ENCODE measurements at regions not wholly inside any gene's neighbourhood (a gene's known extent, or its start where the extent isn't known, plus 50 kb on each side); places are given as distances from the start of the nearest gene placed in this dataset.
A peak's percentile ranks its signal among the peaks of the same experiment; 100 is the strongest.
"Not testable (repeated sequence)": the region's sequence is repeated elsewhere in the genome, so short reads cannot be mapped to it uniquely, and the experiment has no call there.

DNA sequence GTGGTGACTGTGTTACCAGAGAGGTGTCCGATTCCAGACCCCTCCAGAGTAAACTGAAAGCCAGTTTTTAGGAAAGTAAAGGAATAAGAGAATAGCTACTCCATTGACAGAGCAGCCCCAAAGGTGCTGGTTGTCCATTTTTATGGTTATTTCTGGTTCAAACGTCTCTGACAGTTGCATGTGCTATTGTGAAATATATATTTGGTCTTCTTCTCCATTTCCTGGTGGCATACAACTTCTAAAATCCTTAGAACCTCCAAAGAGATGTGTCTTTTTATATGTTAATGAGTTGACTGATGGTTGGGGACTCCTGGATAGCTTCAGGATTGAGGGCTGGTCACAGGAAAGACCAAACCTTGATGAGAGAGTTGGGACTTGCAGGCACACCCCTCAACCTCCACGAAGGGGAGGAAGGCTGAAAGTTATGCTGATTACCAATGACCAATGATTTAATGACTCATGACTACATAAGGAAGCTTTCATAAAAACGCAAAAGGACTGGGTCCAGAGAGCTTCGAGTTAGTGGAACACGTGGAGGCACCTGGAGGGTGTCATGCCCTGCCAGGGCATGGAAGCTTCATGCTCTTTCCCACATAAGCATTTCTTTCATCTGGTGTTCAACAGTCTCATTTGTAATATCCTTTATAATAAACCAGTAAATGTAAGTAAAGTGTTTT is 100.7 kb downstream of the SLC16A1 start:
- CTCF ChIA-PET = no interaction called here
- no peak overlapping the region for H3K27ac ChIP-seq
- TF ChIP-seq, protein P1, sequence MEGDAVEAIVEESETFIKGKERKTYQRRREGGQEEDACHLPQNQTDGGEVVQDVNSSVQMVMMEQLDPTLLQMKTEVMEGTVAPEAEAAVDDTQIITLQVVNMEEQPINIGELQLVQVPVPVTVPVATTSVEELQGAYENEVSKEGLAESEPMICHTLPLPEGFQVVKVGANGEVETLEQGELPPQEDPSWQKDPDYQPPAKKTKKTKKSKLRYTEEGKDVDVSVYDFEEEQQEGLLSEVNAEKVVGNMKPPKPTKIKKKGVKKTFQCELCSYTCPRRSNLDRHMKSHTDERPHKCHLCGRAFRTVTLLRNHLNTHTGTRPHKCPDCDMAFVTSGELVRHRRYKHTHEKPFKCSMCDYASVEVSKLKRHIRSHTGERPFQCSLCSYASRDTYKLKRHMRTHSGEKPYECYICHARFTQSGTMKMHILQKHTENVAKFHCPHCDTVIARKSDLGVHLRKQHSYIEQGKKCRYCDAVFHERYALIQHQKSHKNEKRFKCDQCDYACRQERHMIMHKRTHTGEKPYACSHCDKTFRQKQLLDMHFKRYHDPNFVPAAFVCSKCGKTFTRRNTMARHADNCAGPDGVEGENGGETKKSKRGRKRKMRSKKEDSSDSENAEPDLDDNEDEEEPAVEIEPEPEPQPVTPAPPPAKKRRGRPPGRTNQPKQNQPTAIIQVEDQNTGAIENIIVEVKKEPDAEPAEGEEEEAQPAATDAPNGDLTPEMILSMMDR (conservative IDR thresholded peaks at IDR 0.05; ENCODE audit: low read depth) = no peak
- DNase-seq (ENCODE audit: low spot score) = no peak
- POLR2A ChIA-PET (ENCODE audit: low non-redundant PET) = no interaction called here

DNA sequence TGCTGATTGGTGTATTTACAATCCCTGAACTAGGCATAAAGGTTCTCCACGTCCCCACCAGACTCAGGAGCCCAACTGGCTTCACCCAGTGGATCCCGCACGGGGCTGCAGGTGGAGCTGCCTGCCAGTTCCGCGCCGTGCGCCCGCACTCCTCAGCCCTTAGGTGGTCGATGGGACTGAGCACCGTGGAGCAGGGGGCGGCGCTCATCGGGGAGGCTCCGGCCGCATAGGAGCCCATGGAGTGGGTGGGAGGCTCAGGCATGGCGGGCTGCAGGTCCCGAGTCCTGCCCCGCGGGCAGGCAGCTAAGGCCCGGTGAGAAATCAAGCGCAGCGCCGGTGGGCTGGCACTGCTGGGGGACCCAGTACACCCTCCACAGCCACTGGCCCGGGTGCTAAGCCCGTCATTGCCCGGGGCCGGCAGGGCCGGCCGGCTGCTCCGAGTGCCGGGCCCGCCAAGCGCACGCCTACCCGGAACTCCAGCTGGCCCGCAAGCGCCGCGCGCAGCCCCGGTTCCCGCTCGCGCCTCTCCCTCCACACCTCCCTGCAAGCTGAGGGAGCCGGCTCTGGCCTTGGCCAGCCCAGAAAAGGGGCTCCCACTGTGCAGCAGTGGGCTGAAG is 101.5 kb downstream of the SLC16A1 start:
- POLR2A ChIA-PET (ENCODE audit: low non-redundant PET); H3K27ac ChIP-seq; CTCF ChIA-PET; DNase-seq (ENCODE audit: low spot score): not testable (repeated sequence)

DNA sequence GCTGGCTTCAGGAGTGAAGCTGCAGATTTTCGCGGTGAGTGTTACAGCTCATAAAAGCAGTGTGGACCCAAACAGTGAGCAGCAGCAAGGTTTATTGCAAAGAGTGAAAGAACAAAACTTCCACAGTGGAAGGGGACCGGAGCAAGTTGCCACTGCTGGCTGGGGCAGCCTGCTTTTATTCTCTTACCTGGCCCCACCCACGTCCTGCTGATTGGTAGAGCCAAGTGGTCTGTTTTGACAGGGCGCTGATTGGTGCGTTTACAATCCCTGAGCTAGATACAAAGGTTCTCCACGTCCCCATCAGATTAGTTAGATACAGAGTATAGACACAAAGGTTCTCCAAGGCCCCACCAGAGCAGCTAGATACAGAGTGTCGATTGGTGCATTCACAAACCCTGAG is 102.1 kb downstream of the SLC16A1 start:
- H3K27ac ChIP-seq; POLR2A ChIA-PET (ENCODE audit: low non-redundant PET); CTCF ChIA-PET; DNase-seq (ENCODE audit: low spot score): not testable (repeated sequence)

DNA sequence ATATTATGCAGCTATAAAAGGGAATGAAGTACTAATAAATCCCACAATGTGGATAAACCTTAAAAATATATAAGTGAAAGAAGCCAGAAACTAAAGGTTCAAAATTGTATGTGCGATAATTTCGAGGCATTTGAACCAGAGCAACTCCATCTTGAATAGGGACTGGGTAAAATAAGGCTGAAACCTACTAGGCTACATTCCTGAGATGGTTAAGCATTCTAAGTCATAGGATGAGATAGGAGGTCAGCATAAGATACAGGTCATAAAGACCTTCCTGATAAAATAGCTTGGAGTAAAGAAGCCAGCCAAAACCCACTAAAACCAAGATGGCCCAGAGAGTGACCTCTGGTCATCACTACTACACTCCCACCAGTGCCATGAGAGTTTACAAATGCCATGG is 103.1 kb downstream of the SLC16A1 start:
- no peak overlapping the region for H3K27ac ChIP-seq
- TF ChIP-seq, protein P1 (conservative IDR thresholded peaks at IDR 0.05; ENCODE audit: low read depth) = no peak
- POLR2A ChIA-PET (ENCODE audit: low non-redundant PET) = no interaction called here
- CTCF ChIA-PET = no interaction called here
- DNase-seq (ENCODE audit: low spot score) = no peak

DNA sequence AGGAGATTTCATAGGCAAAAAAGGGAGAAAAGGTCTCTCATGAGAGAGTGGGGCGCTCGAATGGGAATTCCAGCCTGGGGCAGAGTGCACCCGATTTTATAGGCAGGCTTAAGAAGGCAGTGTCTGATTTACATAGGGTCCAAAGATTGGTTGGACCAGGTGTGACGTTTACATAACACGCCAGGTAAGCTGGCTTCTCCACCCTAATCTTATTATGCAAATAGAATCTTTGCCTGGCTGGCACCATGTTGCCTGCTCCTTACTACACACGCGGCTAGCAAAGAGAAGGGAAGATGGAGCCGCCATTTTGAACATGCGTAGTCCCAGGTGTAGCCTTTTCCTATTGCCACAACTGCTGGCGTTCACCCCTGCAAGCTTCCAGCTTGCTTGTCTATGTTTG is 103.7 kb downstream of the SLC16A1 start:
- DNase-seq (ENCODE audit: low spot score) = no peak
- ChIA-PET CTCF (no interaction called here), POLR2A (ENCODE audit: low non-redundant PET) (interaction anchor here (0.6 kb wide), 1 partner anchor 16 kb away, joined by 7 read pairs; no protein-coding TSS in a partner anchor)
- H3K27ac ChIP-seq = no peak overlapping the region
- TF ChIP-seq, protein P1 (conservative IDR thresholded peaks at IDR 0.05; ENCODE audit: low read depth) = no peak

DNA sequence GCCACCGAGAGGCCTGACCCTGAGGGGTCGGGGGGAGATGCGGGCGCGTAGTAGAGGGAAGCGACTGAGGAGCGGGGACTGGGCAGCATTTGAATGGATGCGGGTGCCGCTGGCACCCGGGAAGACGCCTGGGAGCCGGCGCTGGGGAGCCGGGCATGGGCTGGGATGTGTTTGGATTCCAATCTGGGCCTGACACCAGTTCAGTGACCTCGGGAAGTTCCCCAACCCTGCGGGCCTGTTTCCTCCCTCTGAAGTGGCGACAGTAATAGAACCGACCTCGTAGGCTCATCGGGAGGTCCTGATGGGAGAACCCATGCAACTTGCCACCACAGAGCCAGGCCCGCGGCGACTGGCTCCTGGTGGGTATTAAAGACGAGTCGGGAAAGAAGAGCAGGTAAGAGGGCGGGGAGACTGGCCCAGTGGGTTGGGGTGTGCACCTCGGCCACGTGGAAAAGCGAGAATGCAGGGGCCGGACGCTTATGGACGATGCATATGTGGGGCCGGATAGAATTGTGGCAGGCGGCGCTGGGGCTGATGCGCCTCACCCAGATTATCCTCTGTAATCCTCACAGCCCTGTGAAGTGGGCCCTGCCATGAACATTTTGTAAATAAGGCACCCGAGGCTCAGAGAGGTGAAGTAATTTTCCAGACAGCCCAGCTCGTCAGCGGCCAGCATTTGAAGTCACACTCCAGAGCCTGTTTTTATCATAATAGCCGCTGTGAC is 105.8 kb downstream of the SLC16A1 start:
- POLR2A ChIA-PET (ENCODE audit: low non-redundant PET) = no interaction called here
- no peak for DNase-seq (ENCODE audit: low spot score)
- TF ChIP-seq, protein P1 (conservative IDR thresholded peaks at IDR 0.05; ENCODE audit: low read depth) = no peak
- CTCF ChIA-PET = no interaction called here
- no peak overlapping the region for H3K27ac ChIP-seq

DNA sequence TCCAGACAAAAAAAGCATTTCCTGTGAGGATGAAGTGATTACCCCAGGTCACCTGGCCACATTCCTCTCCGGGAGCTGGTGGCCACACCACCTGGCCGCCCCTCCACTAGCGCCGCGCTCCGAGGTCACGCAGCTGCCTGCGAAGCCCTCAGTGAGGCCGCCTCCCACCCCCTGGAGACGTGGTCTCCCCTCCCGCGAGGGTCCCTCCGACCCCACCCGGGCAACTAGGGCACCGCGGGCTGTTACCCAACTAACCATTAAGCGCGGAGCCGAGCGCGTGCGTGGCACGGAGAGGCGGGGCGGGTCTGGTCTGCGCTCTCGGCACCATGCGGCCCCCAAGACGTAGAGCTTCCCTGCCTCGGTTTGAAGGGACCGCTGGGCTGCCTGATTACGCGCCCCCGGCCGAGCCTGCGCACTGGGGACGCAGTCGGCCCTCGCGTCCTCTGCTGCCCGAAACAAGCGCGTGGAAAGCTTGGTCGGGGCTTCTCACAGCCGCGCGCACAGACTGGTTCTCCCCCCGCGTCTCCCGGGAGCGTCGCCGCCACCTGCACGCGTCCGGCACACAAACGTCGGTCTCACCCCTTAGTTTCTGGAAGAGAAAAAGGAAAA is 106.5 kb downstream of the SLC16A1 start:
- CTCF ChIA-PET = interaction anchor here (0.5 kb wide), 1 partner anchor 32 kb away, joined by 3 read pairs; no protein-coding TSS in a partner anchor

More for the DNA sequence above, 106.5 kb downstream of the SLC16A1 start:
- POLR2A ChIA-PET (ENCODE audit: low non-redundant PET) = no interaction called here
- H3K27ac ChIP-seq = no peak overlapping the region
- TF ChIP-seq, protein P1 (conservative IDR thresholded peaks at IDR 0.05; ENCODE audit: low read depth) = no peak
- DNase-seq (ENCODE audit: low spot score) = peak; percentile 26

All from RWPE1 (cell line).